SKM-1 treated with dmso at 0.1 percent for 144 hours (cell line): ENCODE measurements at regions not wholly inside any gene's neighbourhood (a gene's known extent, or its start where the extent isn't known, plus 50 kb on each side); places are given as distances from the start of the nearest gene placed in this dataset.
"Not testable (repeated sequence)": the region's sequence is repeated elsewhere in the genome, so short reads cannot be mapped to it uniquely, and the experiment has no call there.

Experiments
- DNase-seq: peaks from one replicate; lab custom pipeline; 2025; ENCODE audit not compliant: unreplicated experiment; lab: John Stamatoyannopoulos, UW

DNA sequence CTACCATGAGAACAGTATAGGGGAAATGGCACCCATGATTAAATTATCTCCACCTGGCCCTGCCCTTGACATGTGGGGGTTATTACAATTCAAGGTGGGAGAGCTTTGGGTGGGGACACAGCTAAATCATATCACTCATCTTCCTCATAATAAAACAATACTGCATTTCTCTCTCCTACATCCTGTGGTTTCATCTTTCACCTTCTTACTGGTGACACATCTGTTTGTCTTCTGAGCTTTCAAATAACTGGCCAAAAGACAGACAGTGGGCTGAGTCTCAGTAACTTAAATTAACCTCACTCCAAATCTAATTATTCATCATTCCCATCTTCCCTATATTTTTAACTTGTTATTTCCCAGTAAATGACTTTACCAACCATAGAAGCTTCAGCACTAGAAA lies 729.7 kb upstream of the USP15 start:
- DNase-seq: no peak

DNA sequence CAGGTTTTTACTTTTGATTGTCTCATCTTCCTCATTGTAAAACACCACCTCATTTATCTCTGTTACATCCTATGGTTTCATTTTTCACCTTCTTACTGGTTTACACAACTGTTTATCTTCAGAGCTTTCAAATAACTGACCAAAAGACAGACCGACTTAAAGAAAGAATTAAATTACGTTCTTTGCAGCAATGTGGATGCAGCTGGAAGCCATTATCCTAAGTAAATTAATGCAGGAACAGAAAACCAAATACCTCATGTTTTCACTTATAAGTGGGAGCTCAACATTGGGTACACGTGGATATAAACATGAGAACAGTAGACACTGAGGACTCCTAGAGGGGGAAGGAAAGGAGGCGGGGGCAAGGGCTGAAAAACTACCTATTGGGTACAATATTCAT lies 729.0 kb upstream of the USP15 start:
- no peak for DNase-seq

DNA sequence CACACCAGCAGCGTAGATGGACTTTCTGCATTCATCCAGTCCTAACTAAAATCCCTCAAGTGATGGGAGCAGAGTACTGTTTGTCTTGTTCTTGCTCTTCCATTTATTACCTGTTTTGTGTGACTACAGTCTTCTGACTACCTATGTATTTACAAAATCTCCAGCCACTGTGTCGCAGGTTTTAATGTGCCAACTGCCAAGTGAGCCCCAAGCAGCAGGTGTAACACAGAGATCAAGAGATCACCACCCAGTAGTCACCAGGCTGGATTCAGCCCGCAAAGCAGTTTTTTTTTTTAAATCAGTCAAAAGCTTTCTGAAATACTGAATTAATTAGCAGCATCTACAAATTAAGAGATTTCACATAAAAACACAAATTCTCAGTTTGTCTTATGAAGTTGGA lies 724.1 kb upstream of the USP15 start:
- DNase-seq: no peak

DNA sequence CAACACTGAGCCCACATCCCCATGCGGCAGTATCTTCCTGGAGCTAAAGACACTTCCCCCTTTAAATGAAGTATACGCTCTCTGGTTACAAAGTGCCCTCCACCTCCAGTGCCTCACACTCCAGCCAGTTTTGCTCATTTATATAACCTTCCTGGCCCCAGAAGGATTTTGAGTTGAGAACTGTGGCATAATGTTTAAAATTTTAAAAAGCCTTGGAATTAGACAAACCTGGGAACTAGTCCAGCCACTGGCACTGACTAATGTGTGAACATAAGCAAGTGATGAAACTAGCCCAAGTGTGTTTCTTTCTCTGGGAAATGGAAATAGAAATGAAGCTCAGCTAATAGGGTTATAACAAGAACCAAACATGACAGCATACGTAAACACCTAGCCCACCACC lies 723.7 kb upstream of the USP15 start:
- no peak for DNase-seq

DNA sequence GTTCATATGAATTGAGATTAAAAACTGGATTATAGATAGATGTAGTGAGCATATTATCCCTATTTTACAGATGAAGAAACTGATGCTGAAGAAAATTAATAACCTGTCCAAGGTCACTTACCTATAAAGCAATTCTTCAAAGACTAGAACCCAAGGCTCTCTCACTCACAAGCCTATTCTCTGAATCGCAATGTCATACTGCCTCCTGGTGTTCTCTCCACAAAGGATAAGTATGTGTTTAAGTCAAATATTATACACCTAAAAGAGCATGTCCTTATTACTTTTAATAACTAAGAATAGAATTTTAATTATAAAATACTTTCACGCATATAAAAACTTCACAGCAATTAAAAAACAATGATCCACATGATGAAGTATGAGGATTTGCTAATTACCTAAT lies 721.3 kb upstream of the USP15 start:
- no peak for DNase-seq

DNA sequence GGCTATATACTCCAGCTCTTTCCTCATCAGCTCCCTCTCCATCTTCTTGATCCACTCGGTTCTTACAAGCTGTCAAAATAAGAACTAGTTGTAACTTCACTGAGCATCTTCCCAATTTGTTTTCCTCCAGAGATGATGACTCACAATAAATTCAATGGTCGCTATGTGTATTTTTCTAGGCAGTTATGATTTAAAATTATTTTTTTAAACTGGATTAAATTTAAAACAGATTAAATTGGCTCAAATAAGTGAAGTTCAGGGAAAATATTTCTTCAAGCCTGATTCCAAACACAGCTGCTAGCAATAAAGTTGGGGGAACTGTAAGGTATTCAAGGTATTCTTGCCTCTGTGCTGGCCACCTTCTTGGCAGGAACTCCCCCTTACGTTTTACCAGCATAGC lies 717.7 kb upstream of the USP15 start:
- no peak for DNase-seq

DNA sequence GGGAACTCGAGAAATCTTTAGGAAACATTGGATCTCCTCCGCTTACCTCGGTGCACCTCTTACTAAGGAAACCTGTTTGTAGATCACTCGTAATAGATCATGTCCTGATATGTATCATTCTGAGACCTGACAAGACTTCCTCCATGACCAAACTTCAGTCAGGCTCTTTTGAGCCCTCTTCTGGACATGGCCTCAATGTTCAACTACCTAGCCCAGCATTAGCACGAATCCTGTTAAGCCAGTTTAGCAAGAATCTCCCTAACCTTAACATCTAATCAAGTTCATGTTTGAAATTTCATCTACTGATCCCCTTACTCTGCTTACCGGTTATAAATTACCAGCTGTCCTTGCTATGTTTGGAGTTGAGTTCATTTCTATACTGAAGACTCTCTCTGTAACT lies 713.9 kb upstream of the USP15 start:
- DNase-seq: no peak

DNA sequence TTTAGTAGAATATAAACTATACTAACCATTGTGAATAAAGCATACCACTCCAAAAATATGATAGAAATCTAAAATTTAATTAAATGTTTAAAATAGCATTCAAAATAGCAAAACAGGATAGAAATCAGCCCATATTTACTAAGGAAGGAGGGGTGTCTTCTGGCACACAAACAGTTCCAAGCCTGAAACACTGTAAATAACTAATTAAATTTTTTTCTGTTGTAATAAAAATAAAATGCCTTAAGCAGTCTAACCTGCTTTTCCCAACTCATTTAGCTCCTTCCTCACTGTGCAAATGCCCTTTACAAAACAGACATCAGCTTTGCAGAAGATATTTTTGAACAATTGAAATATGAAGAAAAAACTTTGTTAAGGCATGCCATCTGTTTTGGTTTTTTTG lies 707.1 kb upstream of the USP15 start:
- no peak for DNase-seq

DNA sequence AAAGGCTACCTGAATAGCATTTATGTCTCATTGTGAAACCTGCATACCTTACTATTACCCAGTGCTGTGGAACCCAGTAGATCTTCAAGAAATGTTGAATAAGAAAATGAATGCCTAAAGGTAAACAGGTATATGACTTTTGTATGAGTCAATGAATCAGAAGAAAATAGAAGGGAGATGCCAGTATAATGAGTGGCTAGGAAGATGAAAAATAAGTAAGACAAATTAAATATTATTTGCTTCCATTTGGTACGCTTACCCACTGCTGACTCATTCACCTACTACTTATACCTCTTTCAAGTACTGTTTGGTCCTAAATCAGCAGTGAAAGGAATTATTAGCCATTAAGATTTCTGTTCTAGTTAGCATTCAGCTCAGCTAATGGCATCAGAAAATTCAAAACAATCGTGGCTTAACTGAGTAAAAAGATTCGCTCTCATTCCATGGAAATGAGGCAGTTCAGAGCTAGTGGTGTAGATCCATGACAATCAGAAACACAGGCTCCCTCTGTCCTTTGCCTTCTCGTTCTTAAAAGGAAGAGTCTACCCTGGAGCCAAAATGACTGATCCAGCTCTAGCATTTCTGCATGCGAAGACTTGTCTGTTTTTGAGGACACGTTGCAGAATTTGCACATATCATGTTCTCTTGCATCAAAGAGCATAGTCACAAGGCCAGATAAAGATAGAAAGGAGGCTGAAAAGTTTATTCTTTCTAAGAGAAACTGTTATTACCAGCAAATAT lies 705.8 kb upstream of the USP15 start:
- DNase-seq: no peak

DNA sequence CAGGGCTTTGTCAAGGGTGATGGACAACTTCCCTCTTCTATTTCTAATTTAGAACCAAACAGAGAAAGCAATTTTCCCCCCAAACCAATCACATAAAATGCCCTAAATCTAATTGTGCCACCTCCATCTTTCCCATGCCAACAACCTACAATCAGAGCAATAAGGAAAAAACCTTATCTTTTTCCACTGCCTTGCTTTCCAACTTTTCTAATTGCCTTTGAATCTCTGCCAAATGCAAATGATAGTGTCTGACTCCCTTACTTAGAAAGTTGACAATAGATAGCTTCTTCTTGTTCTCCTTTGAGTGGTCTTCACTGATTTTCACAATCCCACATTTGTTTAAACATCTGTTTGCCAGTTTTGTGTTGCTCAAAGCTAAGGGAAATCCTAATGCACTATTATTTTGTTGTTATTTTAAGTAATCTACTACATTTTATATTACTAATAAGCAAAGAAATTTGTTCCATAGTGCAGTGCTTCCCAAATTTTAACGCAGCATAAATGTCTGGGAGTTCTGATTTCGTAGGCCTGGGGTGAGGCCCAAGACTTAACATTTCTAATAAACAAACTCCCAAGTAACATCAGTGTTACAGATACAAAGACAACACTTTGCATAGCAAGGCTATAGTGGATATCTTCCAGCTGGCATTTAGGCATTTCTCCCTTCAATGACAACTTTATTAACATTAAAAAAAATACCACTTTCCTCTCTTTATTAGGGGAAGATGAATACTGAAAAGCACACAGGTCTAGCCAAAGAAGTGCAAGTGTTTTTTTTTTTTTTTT lies 696.3 kb upstream of the USP15 start:
- no peak for DNase-seq

DNA sequence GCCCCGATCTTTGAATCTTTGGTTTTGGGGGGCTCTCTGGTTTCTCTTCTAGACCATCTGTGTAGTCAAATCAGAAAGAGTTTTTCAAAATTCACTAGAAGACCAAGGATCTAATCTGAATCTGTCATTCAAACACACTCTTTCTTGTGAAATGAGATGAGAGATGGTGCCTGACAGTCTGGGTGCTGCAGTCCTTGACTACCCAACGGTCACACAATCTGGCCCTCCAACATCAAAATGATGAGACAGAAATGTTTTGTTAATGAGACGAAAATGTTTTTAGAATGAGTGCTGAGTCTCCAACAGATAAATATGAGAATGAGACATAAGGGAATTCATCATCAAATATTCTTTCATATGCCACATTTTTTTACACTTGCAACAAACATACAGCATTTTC lies 695.7 kb upstream of the USP15 start:
- no peak for DNase-seq

DNA sequence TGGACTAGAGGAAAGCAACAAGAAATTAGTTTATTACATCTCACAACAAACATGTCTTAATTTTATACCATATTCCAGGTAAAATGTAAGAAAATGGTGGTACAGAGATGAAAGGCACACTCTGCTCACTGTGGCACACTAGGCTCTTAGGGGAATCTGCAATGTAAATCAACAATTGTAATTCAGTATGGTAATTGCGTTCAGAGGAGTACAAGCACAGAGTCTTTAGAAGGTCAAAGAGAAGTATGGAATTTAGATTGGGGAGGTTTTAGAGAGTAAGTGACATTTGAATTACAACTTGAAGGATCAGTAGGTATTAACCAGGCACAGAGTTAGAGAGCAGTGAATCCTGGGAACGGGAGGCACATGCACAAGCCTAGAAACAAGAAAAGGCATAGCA lies 694.0 kb upstream of the USP15 start:
- DNase-seq: no peak

DNA sequence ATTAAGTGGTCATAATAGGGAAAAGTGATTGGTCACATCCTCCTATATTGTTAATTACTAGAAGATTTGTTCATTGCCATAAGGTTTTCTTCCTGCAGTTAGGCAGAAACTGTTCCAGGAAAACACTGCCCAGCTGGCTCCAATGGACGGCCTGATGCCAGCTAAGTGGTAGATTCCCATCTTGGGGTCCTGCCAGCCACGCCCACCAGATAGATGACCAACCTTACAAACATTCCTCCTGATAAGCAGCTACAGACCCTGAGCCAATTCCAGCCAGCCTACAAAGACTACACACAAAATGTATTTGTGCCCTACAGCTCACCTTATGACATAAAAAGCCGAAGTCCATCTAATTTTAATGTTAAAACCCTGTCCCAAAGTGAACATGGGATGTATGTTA lies 685.9 kb upstream of the USP15 start:
- no peak for DNase-seq

DNA sequence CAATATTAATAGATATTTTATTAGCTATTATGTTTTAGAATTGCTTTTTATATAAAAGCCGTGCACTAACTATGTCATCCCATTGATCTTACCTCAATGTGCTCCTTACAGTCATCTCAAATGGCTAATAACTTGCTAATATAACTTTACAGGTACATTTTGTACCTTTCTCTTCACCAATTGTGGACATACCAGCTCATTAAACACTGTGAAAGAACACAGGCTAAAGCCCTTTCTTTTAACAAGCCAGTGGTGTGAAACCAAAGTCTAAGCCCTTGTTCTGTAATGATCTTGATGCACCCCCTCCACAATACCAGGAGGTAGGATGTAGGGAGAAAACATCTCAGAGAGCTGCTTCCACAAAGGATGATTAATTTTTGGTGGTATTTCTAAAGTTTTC lies 675.3 kb upstream of the USP15 start:
- no peak for DNase-seq

DNA sequence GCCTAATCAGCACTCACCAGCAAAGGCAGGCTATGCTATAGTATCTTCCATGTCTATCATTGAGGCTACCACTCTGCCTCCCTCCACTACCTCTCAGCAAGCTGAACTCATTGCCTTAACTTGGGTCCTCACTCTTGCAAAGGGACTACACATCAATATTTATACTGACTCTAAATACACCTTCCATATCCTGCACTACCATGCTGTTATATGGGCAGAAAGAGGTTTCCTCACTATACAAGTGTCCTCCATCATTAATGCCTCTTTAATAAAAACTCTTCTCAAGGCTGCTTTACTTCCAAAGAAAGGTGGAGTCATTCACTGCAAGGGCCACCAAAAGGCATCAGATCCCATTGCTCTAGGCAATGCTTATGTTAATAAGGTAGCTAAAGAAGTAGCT lies 669.3 kb upstream of the USP15 start:
- not testable (repeated sequence) for DNase-seq

DNA sequence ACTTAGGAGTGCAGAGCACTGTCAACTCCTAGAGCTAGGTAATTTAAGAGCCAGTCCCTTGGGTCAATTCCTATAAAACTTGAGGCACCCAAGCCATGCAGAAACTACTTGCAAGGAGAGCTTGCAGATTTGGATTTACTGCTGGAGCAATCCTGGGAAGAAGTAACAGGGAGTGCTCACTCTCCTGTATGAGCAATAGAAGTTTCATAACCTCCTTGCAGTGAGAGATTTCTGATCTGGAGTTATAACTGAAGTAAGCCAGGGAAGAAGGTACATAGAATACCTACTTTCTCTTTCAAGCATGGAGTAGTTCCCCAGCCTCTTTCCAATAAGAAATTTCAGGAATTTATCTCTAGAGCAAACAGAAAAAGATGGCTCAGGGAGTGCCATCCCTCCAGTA lies 650.1 kb upstream of the USP15 start:
- DNase-seq: no peak

DNA sequence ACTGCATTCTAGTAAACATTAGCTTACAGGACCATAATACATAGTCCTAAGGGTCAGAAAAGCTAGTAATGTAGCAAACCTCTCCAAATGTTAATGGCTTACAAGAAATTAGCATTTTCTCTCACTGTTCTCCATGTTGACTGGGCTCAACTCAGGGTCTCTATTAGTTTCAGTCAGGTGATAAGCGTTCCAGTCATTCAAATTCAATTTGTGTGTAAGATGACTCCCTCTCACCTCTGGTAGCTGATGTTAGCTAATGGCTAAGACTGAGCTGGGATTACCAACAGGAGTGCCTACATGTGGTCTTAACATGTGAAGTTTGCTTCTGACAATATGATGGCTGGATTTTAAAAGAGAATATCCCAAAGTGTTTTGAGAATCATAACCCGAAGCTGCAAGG lies 630.5 kb upstream of the USP15 start:
- DNase-seq: no peak

DNA sequence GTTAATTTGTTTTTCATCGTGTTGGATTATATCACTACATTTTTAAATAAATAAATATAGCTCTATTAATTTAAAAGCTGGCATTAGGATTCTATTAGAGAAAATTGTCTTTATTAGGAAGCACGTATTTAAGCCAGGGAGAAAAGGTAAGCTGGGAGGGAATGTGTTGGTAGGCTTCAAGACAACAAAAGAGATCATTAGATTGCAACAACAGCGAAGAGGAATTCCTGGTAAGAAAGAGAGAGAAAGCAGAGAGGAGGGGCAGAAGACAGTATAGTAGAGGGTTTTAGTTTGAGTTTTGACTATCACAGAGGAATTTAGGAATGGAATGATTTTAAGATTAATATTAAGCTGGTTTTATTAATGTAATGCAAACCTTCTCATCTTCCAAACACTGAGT lies 613.6 kb upstream of the USP15 start:
- no peak for DNase-seq

DNA sequence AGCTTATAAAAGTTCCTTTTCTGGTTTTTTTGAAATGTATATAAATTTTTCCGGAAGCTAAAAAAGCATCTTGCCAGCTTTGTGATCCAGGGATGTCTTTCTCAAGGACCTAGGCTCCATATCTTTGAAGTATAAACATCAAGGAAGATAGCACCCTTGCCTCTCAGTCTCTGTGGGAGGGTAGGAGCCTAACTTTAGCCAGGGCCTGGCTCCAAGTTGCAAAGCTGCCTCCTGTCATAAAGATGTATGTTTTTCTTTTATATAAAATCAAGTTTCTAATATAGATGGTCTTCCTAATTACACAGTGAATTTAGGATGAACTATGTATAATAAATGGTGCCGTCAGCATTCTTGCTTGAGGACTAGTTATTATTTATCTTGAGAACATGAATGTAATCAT lies 612.6 kb upstream of the USP15 start:
- no peak for DNase-seq

DNA sequence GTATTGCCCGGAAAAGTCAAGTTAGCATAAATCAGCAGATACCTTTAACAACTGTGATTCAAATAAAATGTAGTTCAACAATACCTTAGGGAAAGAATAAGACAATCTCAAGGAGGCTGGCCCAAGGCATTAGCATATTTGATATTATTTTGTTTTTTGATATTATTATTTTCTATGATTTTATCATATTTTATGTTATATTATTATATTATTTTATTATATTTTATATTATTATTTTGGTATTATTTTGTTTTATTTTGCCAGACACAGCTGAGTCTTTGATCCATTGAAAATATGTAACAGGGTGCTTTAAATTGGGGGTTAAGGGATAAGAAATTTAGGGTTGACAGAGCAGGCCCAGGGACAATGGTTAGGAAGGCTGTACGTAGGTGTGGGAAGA lies 607.9 kb upstream of the USP15 start:
- DNase-seq: no peak

DNA sequence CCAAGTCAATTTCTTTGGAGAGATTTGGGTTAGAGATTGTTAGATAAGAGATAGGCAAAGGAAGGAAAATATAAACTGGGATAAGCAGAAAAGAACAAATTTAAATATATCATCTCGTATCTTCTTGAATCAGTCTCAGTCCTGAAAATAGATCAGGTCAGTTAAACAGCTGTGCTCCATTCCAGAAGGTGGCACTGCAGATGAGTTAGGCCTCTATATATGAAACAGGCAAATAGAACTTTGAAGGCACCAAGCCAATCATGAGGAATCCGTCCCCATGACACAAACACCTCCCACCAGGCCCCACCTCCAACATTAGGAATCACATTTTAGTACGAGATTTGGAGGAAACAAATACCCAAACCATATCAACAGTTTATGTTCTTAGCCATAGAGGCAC lies 605.5 kb upstream of the USP15 start:
- no peak for DNase-seq

DNA sequence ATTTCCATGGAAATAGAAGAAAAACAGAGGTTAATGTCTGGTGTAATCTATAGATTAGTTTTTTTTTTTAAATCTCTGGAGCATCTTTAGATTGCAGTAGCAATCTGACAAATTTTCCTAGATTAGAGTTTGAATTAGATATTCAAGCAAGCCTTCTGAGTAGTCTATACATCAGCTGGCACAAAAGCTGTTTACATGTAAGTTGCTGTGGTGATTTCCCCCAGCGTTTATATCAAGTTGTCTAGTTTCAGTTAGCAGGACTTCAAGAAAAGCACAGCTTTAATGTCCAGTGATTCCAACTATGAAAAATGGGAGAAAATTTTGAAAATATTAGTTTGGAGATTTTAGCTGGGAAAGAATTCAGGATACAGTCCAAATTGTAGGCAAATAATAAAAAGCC lies 605.0 kb upstream of the USP15 start:
- DNase-seq: no peak

DNA sequence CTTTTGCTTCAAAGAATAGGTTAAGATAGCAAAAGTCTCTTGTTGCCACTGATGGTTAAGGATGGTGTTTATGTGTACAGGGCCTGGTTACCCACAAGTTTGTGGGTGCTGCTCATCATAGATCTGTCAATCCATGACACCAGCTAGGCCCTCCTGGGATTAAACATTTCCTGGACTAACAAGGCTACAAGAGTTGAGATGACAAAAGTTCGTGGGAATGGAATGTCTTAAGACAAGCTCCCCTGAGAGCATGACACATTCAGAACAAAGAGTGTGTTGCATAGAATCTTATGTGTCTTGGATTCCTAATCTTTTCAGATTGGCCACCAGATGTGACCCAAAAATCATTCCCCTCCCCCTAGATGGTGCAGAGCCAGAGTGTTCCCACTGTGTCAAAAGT lies 592.5 kb upstream of the USP15 start:
- DNase-seq: no peak
